ENCODE measurements at regions not wholly inside any gene's neighbourhood (a gene's known extent, or its start where the extent isn't known, plus 50 kb on each side); places are given as distances from the start of the nearest gene placed in this dataset.

GRCh38 chr19:30760014-30760413, 387.8 kb downstream of the ZNF536 start:
- Histone ChIP-seq H3K9ac (ENCODE audit: low read length) (no peak overlapping the region), H3K4me1 (ENCODE audit: control insufficient read depth, insufficient read depth, low read length) (no peaks in the 10 kb centered on the region), H3K9me3 (ENCODE audit: control insufficient read depth, low read length) (no peaks in the 10 kb centered on the region), H3K27me3 (ENCODE audit: control insufficient read depth, insufficient read depth, low read length) (no peaks in the 10 kb centered on the region), H3K36me3 (ENCODE audit: control insufficient read depth, insufficient read depth, low read length) (no peaks in the 10 kb centered on the region), H3K4me3 (ENCODE audit: low read length) (no peak overlapping the region)

DNA sequence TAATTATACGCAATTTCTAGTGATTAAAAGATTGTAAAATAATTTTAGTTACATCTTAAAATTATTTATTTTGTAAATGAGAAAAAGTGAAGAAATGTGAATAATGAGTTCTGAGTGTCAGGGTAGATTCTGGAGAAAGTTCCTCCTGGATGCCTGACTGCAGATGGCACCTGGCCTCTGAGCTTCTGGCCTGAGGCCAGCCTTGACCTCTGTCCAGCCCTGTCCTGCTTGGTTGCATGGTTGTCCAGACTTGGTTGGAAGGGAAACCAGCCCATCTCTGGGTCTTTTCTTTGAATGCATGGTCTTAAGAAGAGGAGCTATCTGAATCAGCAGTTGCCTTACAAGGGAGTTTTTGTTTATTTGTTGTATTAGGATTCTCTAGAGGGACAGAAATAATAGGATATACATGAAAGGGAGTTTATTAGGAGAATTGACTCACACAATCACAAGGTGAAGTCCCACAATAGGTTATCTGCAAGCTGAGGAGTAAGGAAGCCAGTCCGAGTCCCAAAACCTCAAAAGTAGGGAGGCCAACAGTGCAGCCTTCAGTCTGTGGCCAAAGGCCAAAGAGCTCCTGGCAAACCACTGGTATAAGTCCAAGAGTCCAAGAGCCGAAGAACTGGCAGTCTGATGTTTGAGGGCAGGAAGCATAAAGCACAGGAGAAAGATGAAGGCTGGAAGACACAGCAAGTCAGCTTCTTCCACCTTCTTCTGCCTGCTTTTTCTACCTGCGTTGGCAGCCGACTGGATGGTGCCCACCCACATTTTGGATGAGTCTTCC, 385.8 kb downstream of the ZNF536 start:
- no peaks in the 10 kb centered on the region for H3K27me3 ChIP-seq (ENCODE audit: control insufficient read depth, insufficient read depth, low read length)
- no peaks in the 10 kb centered on the region for H3K9me3 ChIP-seq (ENCODE audit: control insufficient read depth, low read length)
- no peaks in the 10 kb centered on the region for H3K36me3 ChIP-seq (ENCODE audit: control insufficient read depth, insufficient read depth, low read length)
- H3K4me1 ChIP-seq (ENCODE audit: control insufficient read depth, insufficient read depth, low read length) = no peaks in the 10 kb centered on the region
- H3K9ac ChIP-seq (ENCODE audit: low read length) = no peak overlapping the region
- no peak overlapping the region for H3K4me3 ChIP-seq (ENCODE audit: low read length)

DNA sequence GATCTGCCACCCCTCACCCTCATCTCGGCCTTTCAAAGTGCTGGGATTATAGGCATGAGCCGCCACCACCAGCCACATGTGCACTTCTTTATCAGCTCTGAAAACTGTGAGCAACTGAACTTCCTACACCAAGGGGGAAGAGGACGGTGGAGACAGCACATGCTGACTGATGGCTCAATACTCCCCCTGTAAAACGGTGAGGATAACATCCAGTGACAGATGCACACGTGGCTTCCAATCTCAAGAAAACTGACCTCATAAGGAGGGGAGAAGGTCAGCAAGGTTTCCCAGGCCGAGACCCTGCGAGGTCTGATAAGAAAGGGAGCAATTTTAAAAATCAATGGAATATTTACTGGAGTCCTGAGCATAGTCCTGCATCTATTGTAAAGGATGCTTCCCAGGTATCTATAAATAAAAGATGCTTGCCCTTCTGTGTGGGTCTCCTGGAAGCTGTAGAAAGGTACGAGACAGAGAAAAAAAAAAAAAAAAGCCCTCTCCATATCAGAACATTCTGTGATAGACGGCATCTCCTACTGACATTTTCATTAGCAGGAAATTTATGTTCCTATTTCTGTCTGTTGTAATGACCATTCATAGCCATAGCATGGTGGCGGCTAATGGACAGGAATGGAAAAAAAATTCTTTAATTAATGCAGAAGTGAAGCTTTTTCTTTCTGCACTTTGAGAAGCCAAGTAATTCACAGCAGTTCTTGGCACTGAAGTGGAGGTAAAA, 385.1 kb downstream of the ZNF536 start:
- no peaks in the 10 kb centered on the region for H3K4me1 ChIP-seq (ENCODE audit: control insufficient read depth, insufficient read depth, low read length)
- no peaks in the 10 kb centered on the region for H3K36me3 ChIP-seq (ENCODE audit: control insufficient read depth, insufficient read depth, low read length)
- no peak overlapping the region for H3K4me3 ChIP-seq (ENCODE audit: low read length)
- no peak overlapping the region for H3K9ac ChIP-seq (ENCODE audit: low read length)
- H3K27me3 ChIP-seq (ENCODE audit: control insufficient read depth, insufficient read depth, low read length) = no peaks in the 10 kb centered on the region
- H3K9me3 ChIP-seq (ENCODE audit: control insufficient read depth, low read length) = no peaks in the 10 kb centered on the region

- no peaks in the 10 kb centered on the region for H3K4me1 ChIP-seq (ENCODE audit: control insufficient read depth, insufficient read depth, low read length)
- H3K9ac ChIP-seq (ENCODE audit: low read length) = no peak overlapping the region
- no peaks in the 10 kb centered on the region for H3K36me3 ChIP-seq (ENCODE audit: control insufficient read depth, insufficient read depth, low read length)
- no peaks in the 10 kb centered on the region for H3K27me3 ChIP-seq (ENCODE audit: control insufficient read depth, insufficient read depth, low read length)
- no peak overlapping the region for H3K4me3 ChIP-seq (ENCODE audit: low read length)
- no peaks in the 10 kb centered on the region for H3K9me3 ChIP-seq (ENCODE audit: control insufficient read depth, low read length)
Measured at GRCh38 chr19:30755581-30755980, 383.4 kb downstream of the ZNF536 start.

DNA sequence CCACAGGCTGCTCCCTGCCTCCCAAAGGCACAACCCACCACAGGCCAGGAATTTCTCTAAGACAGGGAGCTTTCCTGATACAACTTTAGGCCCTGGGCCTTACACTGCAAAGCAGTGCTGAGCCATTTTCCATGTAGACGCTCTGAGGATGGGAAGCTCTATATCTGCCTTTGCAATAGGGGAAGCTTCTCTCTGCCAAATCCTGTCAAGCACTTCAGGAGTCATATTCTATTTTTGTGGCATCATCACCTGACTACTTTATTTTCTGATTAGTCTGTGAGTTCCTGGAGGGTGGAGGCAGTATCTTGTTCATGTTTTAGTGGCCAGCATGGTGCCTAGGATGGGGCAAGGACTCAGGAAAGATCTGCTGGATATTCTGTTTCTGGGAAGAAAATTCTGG, 382.0 kb downstream of the ZNF536 start:
- no peaks in the 10 kb centered on the region for H3K36me3 ChIP-seq (ENCODE audit: control insufficient read depth, insufficient read depth, low read length)
- H3K4me1 ChIP-seq (ENCODE audit: control insufficient read depth, insufficient read depth, low read length) = no peaks in the 10 kb centered on the region
- H3K27me3 ChIP-seq (ENCODE audit: control insufficient read depth, insufficient read depth, low read length) = no peaks in the 10 kb centered on the region
- H3K9me3 ChIP-seq (ENCODE audit: control insufficient read depth, low read length) = no peaks in the 10 kb centered on the region
- no peak overlapping the region for H3K9ac ChIP-seq (ENCODE audit: low read length)
- no peak overlapping the region for H3K4me3 ChIP-seq (ENCODE audit: low read length)

DNA sequence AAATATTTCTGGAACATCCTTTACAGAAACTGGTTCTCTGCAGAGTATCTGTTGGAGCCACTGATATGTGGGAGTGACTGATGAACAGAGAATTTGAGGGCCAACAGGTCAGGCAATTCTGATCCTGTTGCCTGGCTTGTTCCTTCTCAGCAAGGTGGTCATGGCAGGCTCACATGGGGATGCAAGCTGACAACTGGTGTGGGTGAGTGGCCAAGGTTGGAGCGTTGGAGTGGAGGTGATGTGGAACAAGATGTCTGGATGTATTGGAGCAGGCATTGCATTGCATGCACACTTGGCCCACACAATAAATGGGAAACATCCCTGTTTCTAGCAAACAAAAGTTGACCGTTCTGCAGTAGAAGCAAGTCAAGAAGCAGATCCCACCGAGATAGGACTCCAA, 380.7 kb downstream of the ZNF536 start:
- Histone ChIP-seq H3K9ac (ENCODE audit: low read length) (no peak overlapping the region), H3K4me3 (ENCODE audit: low read length) (no peak overlapping the region), H3K36me3 (ENCODE audit: control insufficient read depth, insufficient read depth, low read length) (no peaks in the 10 kb centered on the region), H3K9me3 (ENCODE audit: control insufficient read depth, low read length) (no peaks in the 10 kb centered on the region), H3K27me3 (ENCODE audit: control insufficient read depth, insufficient read depth, low read length) (no peaks in the 10 kb centered on the region), H3K4me1 (ENCODE audit: control insufficient read depth, insufficient read depth, low read length) (no peaks in the 10 kb centered on the region)

GRCh38 chr19:30752201-30752600, 380.0 kb downstream of the ZNF536 start:
- H3K9me3 ChIP-seq (ENCODE audit: control insufficient read depth, low read length) = no peaks in the 10 kb centered on the region
- no peaks in the 10 kb centered on the region for H3K27me3 ChIP-seq (ENCODE audit: control insufficient read depth, insufficient read depth, low read length)
- no peaks in the 10 kb centered on the region for H3K36me3 ChIP-seq (ENCODE audit: control insufficient read depth, insufficient read depth, low read length)
- H3K4me1 ChIP-seq (ENCODE audit: control insufficient read depth, insufficient read depth, low read length) = no peaks in the 10 kb centered on the region
- no peak overlapping the region for H3K9ac ChIP-seq (ENCODE audit: low read length)
- no peak overlapping the region for H3K4me3 ChIP-seq (ENCODE audit: low read length)

DNA sequence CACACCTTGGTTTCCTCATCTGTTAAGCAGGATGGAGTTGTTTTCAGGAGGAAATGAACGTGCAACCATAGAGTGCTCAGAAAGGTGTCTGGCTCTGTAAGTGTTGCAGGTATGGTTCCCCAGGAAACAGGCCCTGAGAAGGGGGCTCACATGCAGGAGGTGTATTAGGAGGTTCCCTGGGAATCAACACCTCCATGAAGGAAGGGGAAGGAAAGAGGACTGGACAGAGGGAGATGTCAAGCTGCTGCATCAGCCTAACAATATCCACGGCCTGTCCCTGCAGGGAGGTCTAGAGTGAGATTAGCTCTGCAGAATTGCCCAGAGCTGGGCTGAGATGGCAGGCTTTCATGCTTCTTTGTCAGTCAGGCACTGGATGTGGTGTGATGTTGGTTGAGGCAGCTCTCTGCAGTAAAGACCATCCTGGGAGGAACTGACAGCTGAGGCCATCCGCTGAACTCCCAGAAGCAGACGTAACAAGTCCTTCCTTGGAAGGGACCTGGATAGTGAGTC, 373.3 kb downstream of the ZNF536 start:
- H3K36me3 ChIP-seq (ENCODE audit: control insufficient read depth, insufficient read depth, low read length) = no peaks in the 10 kb centered on the region
- no peak overlapping the region for H3K4me3 ChIP-seq (ENCODE audit: low read length)
- no peak overlapping the region for H3K9ac ChIP-seq (ENCODE audit: low read length)
- H3K4me1 ChIP-seq (ENCODE audit: control insufficient read depth, insufficient read depth, low read length) = no peaks in the 10 kb centered on the region
- H3K27me3 ChIP-seq (ENCODE audit: control insufficient read depth, insufficient read depth, low read length) = no peaks in the 10 kb centered on the region
- H3K9me3 ChIP-seq (ENCODE audit: control insufficient read depth, low read length) = no peaks in the 10 kb centered on the region

DNA sequence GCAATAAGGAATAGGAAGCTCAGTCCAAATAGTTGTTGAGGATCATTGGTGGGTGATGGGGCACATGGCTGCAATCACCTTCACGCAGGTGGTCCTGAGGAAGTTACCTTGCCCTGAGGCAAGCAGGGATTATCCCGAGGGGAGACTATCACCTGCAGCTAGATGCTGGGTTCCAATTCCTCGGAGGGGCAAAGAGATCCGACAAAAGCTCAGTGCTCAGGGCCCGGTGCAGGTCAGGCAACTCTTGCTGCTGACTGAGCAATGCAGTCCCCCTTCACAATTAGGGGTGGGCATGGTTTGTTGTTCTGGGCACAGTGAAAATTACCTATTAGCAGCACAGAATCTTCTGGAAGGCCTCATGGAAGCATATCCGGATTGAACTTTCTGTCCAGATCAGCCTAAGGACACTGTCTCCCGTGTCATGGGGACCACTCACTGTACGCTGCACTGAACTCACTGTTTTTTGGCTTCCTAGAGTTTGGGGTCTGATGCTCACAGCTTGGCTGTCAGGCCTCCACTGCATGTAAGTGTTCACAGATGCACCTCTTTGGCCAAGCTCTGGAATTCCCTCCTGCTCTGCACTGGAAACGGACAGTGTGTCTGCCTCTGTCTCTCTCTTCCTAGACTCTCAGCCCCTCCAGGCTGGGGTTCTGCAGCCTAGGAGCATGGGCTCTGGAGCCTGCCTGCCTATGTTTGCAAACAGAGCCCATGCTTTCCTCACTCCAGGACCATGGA, 372.7 kb downstream of the ZNF536 start:
- Histone ChIP-seq H3K4me1 (ENCODE audit: control insufficient read depth, insufficient read depth, low read length) (no peaks in the 10 kb centered on the region), H3K9ac (ENCODE audit: low read length) (no peak overlapping the region), H3K9me3 (ENCODE audit: control insufficient read depth, low read length) (no peaks in the 10 kb centered on the region), H3K27me3 (ENCODE audit: control insufficient read depth, insufficient read depth, low read length) (no peaks in the 10 kb centered on the region), H3K36me3 (ENCODE audit: control insufficient read depth, insufficient read depth, low read length) (no peaks in the 10 kb centered on the region), H3K4me3 (ENCODE audit: low read length) (no peak overlapping the region)

DNA sequence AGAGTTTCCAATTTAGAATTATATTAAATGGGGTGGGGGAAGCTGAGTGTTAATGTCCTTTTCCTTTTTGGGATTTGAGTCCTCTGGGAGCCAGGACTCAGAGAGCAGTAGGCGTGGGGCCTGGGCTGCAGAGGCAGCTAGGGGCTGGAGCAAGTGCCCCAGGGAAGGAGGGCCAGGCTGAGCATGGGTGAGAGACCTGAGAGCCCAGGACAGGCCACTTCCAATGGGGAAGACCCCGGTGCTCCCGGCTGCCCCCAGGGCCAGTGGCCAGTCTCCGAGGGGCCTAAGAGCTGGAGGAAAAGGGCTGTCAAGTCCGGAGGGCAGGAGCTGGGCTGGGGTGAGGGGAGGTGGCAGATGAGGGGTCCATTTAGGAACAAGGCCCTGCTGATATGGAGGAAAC, 371.5 kb downstream of the ZNF536 start:
- Histone ChIP-seq H3K9ac (ENCODE audit: low read length) (no peak overlapping the region), H3K27me3 (ENCODE audit: control insufficient read depth, insufficient read depth, low read length) (no peaks in the 10 kb centered on the region), H3K9me3 (ENCODE audit: control insufficient read depth, low read length) (no peaks in the 10 kb centered on the region), H3K4me1 (ENCODE audit: control insufficient read depth, insufficient read depth, low read length) (no peaks in the 10 kb centered on the region), H3K36me3 (ENCODE audit: control insufficient read depth, insufficient read depth, low read length) (no peaks in the 10 kb centered on the region), H3K4me3 (ENCODE audit: low read length) (no peak overlapping the region)

DNA sequence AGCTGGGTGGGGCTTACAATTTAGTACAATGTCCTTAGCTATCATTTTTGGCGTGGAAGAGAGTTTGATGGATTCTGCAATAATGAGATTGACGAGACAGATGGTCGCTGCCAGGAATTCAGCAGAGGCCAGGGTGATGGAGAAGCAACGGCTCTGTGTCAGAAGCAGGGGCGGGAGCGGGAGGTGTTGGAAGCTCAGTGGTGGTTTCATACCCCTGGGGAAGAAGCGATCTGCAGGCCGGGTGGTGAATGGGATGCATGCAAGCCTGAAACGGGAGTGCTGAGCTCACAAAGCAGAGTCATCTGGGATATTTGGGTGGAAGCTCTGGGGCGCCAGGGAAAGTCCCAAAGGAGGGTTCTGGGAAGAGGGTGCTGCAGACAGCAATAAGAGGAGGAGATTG, 370.8 kb downstream of the ZNF536 start:
- Histone ChIP-seq H3K4me1 (ENCODE audit: control insufficient read depth, insufficient read depth, low read length) (no peaks in the 10 kb centered on the region), H3K9ac (ENCODE audit: low read length) (no peak overlapping the region), H3K4me3 (ENCODE audit: low read length) (no peak overlapping the region), H3K36me3 (ENCODE audit: control insufficient read depth, insufficient read depth, low read length) (no peaks in the 10 kb centered on the region), H3K27me3 (ENCODE audit: control insufficient read depth, insufficient read depth, low read length) (no peaks in the 10 kb centered on the region), H3K9me3 (ENCODE audit: control insufficient read depth, low read length) (no peaks in the 10 kb centered on the region)

DNA sequence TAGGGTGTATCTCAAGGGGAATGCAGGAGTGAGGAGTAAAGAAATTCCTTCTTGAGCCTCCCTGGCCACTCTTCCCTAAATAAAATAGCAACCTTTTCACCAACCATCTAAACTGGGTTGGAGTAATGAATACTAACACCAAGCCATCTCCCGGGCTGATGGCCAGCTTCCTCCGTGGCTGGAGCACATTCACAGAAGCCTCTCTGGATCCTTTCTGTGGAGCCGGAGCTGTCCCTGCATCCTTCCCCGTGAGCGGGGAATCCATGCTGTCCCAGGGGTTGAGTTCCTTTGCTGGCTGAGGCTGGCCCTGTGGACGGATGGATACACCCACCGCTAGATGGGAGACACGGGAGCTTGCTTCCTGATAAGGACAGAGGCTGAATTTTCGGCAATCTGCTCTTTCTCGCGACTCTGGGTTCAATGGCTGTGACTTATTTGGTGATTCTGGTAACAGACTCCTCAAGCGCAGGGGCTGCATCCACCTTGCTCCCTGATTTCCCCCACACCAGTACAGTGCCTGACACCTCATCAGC, 370.3 kb downstream of the ZNF536 start:
- H3K9me3 ChIP-seq (ENCODE audit: control insufficient read depth, low read length) = no peaks in the 10 kb centered on the region
- no peak overlapping the region for H3K9ac ChIP-seq (ENCODE audit: low read length)
- no peak overlapping the region for H3K4me3 ChIP-seq (ENCODE audit: low read length)
- no peaks in the 10 kb centered on the region for H3K36me3 ChIP-seq (ENCODE audit: control insufficient read depth, insufficient read depth, low read length)
- no peaks in the 10 kb centered on the region for H3K27me3 ChIP-seq (ENCODE audit: control insufficient read depth, insufficient read depth, low read length)
- H3K4me1 ChIP-seq (ENCODE audit: control insufficient read depth, insufficient read depth, low read length) = no peaks in the 10 kb centered on the region
